ENCODE measurements at regions not wholly inside any gene's neighbourhood (a gene's known extent, or its start where the extent isn't known, plus 50 kb on each side); places are given as distances from the start of the nearest gene placed in this dataset.

DNA sequence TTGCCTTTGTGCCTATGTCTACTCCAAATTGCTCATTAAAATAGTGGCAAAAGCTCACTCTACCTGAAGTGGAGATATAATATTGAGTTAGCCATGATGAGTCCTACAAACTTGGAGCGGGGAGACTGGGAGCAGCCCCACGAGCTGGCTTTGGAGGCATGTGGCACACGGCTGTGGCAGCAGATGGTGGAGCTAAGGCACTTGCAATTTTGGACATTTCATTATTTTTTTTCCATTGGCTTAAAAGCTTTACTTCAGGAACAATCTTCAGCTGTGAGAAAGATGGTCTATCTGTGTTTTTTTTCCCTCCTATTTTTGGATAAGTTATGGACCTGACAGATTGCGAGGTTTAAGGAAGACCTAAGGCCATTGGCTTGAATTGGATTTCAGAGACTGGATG lies 578.3 kb downstream of the CMPK2 start:
- Histone ChIP-seq H3K27me3 (no peaks in the 10 kb centered on the region), H3K36me3 (no peaks in the 10 kb centered on the region), H3K4me3 (no peak overlapping the region), H3K9me3 (no peaks in the 10 kb centered on the region), H3K27ac (no peak overlapping the region), H3K4me1 (no peaks in the 10 kb centered on the region)
- TF ChIP-seq POLR2A (IDR thresholded peaks at IDR 0.05), result no peak
- TF ChIP-seq, protein P1, sequence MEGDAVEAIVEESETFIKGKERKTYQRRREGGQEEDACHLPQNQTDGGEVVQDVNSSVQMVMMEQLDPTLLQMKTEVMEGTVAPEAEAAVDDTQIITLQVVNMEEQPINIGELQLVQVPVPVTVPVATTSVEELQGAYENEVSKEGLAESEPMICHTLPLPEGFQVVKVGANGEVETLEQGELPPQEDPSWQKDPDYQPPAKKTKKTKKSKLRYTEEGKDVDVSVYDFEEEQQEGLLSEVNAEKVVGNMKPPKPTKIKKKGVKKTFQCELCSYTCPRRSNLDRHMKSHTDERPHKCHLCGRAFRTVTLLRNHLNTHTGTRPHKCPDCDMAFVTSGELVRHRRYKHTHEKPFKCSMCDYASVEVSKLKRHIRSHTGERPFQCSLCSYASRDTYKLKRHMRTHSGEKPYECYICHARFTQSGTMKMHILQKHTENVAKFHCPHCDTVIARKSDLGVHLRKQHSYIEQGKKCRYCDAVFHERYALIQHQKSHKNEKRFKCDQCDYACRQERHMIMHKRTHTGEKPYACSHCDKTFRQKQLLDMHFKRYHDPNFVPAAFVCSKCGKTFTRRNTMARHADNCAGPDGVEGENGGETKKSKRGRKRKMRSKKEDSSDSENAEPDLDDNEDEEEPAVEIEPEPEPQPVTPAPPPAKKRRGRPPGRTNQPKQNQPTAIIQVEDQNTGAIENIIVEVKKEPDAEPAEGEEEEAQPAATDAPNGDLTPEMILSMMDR (IDR thresholded peaks at IDR 0.05), result no peak
- no peak for DNase-seq

DNA sequence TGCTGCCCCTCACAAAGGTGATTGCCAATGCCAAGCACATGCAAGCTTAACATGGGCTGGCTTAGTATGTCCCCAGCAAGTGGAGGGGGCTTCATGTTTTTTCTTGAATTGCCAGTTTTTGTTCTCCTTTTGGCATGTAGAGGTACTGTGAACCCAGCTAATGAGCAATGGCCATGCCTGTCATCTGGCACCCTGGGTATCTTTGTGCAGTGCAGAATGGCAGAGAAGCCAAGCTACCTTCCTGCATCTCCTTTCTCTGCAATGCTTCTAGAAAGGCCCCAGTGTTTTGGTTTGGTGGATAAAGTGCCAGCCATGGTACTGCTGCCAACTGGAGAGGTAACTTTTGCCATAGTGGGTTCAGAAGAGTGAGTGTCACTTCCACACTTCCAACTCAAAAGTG lies 576.9 kb downstream of the CMPK2 start:
- Histone ChIP-seq H3K4me3 (no peak overlapping the region), H3K27me3 (no peaks in the 10 kb centered on the region), H3K36me3 (no peaks in the 10 kb centered on the region), H3K9me3 (no peaks in the 10 kb centered on the region), H3K27ac (no peak overlapping the region), H3K4me1 (no peaks in the 10 kb centered on the region)
- no peak for TF ChIP-seq POLR2A (IDR thresholded peaks at IDR 0.05)
- TF ChIP-seq, protein P1 (IDR thresholded peaks at IDR 0.05), result no peak
- DNase-seq, result no peak

DNA sequence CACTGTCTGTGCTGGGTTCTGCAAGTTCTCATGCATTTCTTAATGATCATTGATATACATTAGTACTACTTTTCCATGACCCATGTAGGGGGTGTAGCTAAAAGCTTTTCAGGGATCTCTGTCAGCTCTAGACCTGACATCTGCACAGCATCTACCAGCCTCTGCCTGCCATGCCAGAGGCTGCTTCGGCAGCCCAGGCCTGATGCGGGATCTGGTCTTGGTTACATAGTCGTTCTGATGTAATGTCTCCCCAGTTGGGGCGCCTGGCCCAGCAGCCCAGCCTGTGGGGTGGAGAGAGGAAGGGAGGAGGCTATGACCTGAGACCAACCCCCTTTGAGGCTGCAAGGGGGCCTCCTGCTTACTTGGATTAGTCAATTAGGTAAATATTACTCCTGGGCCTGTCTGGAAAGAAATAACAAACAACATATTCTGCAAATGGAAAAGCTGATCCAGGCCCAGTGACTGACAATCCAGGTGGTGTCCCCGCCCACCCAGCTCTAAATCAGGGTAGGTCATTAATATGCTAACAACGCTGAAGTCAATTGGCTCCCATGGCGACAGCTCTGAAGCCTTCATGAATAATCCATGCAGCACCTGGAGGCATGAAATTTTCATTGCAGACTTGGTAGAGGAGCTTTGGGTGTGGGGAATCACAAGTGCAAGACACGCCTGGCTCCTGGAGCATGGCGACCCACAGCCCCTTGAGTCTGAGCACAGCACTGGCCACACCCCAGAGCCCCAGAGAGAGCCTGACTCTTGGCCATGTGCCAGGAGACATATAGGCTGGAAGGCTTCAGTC lies 575.3 kb downstream of the CMPK2 start:
- Histone ChIP-seq H3K36me3 (no peaks in the 10 kb centered on the region), H3K4me1 (no peaks in the 10 kb centered on the region), H3K9me3 (no peaks in the 10 kb centered on the region), H3K27me3 (no peaks in the 10 kb centered on the region), H3K27ac (no peak overlapping the region), H3K4me3 (no peak overlapping the region)
- no peak for DNase-seq
- TF ChIP-seq POLR2A (IDR thresholded peaks at IDR 0.05), result no peak
- TF ChIP-seq, protein P1 (IDR thresholded peaks at IDR 0.05), result no peak

DNA sequence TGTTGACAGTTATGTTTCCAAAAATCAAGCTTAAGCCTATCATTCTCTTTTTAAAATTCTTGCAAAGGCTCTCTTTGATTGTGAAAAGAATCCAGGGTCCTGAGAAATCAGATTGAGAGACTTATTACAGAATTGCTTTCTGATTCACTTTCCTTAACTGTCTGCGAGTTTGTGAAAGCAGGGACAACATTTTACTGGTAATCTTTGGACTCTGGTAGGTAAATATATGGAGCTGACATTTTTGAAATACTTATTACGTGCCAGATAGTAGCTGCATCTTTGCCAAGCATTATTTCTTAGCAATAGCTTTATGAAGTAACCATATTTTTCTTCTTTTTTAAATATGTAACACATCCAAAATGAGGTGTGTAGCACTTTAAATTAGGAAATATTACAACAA lies 570.9 kb downstream of the CMPK2 start:
- H3K9me3 ChIP-seq, result no peaks in the 10 kb centered on the region
- H3K36me3 ChIP-seq, result no peaks in the 10 kb centered on the region
- DNase-seq, result no peak
- H3K4me3 ChIP-seq, result no peak overlapping the region
- H3K27ac ChIP-seq, result no peak overlapping the region
- no peak for TF ChIP-seq POLR2A (IDR thresholded peaks at IDR 0.05)
- TF ChIP-seq, protein P1 (IDR thresholded peaks at IDR 0.05), result no peak
- no peaks in the 10 kb centered on the region for H3K27me3 ChIP-seq
- no peaks in the 10 kb centered on the region for H3K4me1 ChIP-seq

DNA sequence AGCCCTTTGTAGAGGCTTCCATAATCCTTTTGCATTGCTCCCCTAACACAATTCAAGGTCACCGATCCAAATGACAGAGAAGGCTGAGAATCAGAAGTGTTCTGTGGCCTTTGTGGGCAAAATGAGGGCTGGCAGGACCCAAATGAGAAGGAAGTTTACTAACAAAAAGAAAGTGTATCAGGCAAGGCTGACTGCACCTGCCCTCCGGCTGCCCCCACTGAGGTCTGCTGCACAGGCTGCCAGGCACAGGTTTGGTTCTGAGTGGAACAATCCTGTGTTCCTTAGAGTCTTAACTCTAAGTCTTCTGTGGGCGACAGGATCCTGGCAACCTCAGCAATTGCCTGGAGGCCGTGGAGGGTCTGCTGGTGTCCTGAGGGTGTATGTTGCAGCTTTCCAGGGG lies 568.5 kb downstream of the CMPK2 start:
- no peak for TF ChIP-seq POLR2A (IDR thresholded peaks at IDR 0.05)
- no peaks in the 10 kb centered on the region for H3K9me3 ChIP-seq
- no peaks in the 10 kb centered on the region for H3K4me1 ChIP-seq
- no peaks in the 10 kb centered on the region for H3K27me3 ChIP-seq
- H3K4me3 ChIP-seq, result no peak overlapping the region
- no peak overlapping the region for H3K27ac ChIP-seq
- H3K36me3 ChIP-seq, result no peaks in the 10 kb centered on the region
- no peak for DNase-seq

DNA sequence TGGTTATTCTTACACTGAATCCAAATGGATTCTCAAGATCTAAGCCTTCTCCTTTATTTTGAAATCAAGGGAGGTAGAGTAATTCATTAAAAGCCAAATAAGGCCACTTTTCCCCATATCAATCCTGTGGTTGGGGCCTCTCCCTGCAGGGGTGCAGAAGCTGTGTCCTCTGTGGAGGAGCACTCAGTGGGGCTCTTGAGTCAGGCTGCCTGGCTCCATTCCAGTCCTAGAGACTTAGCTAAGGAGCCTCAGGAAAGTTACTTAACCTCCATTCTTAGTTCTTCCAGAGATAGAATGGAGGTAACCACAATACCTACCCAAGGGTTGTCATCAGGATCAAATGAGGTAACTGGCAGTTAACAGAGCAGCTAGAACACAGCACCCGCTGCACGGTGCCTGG lies 564.3 kb downstream of the CMPK2 start:
- TF ChIP-seq POLR2A (IDR thresholded peaks at IDR 0.05), result no peak
- H3K27ac ChIP-seq, result no peak overlapping the region
- H3K36me3 ChIP-seq, result no peaks in the 10 kb centered on the region
- no peaks in the 10 kb centered on the region for H3K9me3 ChIP-seq
- H3K4me1 ChIP-seq, result no peaks in the 10 kb centered on the region
- no peak for DNase-seq
- no peak overlapping the region for H3K4me3 ChIP-seq
- H3K27me3 ChIP-seq, result no peaks in the 10 kb centered on the region

DNA sequence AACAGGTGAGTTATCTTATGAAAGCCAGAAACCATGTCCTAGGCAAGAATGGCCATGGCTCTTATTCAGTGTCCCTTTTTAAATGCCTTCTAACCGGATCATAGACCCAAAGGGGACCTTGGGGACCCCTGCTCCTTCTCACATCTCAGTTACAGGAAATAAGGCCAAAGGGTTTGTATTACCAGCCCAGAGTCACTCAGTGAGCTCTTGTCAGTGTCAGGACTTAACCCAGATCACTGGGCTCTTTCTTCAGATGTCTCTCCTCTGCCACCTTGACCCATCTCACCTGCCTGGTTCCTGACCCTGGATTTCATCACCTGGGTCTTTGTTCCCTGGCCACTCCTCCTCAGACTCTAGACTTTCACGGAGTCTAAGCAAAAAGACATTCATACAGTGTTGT lies 556.7 kb downstream of the CMPK2 start:
- no peaks in the 10 kb centered on the region for H3K4me1 ChIP-seq
- H3K4me3 ChIP-seq, result no peak overlapping the region
- no peak for DNase-seq
- TF ChIP-seq, protein P1 (IDR thresholded peaks at IDR 0.05), result no peak
- TF ChIP-seq POLR2A (IDR thresholded peaks at IDR 0.05), result no peak
- H3K36me3 ChIP-seq, result no peaks in the 10 kb centered on the region
- no peak overlapping the region for H3K27ac ChIP-seq
- H3K9me3 ChIP-seq, result no peaks in the 10 kb centered on the region
- H3K27me3 ChIP-seq, result no peaks in the 10 kb centered on the region

Measured in Peyer's patch (tissue), 4 donors.